ENCODE measurements at regions not wholly inside any gene's neighbourhood (a gene's known extent, or its start where the extent isn't known, plus 50 kb on each side); places are given as distances from the start of the nearest gene placed in this dataset.
"Not testable (repeated sequence)": the region's sequence is repeated elsewhere in the genome, so short reads cannot be mapped to it uniquely, and the experiment has no call there.

GRCh38 chr14:19216480-19216879, 217.7 kb downstream of the POTEG start:
- not testable (repeated sequence) for TF ChIP-seq CTCF (conservative IDR thresholded peaks at IDR 0.05; ENCODE audit: low read depth, low read length); EZH2 (IDR thresholded peaks at IDR 0.05; ENCODE audit: borderline replicate concordance, low read depth, low read length, poor library complexity, severe bottlenecking)

All from A673 (cell line).